PC-3 (cell line): ENCODE measurements at regions not wholly inside any gene's neighbourhood (a gene's known extent, or its start where the extent isn't known, plus 50 kb on each side); places are given as distances from the start of the nearest gene placed in this dataset.

Experiments
- ATAC-seq: fragments of 200-7000 bp; cut with Tn5 transposase; 2 replicates; pipeline ENCODE4 v1.9.1; 2020; ENCODE audit warnings: mild to moderate bottlenecking, moderate library complexity
- BruUV-seq: library from RNA; stranded (reverse); fragments of 400-500 nt; replicated peaks from 2 replicates; lab custom pipeline; 2021; lab: Mats Ljungman, UMichigan
- CTCF ChIA-PET: fragments of 300-600 bp; sonication (Branson Sonifier 250); formaldehyde crosslinking; loops from one replicate; lab custom pipeline; 2022; ENCODE audit warnings: antibody characterized with exemption; lab: Charles Lee
- POLR2A ChIA-PET: fragments of 300-600 bp; sonication (Branson Sonifier 250); formaldehyde crosslinking; loops from one replicate; lab custom pipeline; 2022; ENCODE audit warnings: antibody characterized with exemption; ENCODE audit not compliant: unreplicated experiment; lab: Charles Lee
- DNase-seq: peaks from one replicate; pipeline ENCODE4 v3.0.0-alpha.2; 2015
- H2AFZ ChIP-seq: fragments of 300-600 bp; sonication (generic); 2 replicates; pipeline ENCODE4 v1.6.0; 2016; ENCODE audit warnings: antibody characterized with exemption, low read length
- H3F3A ChIP-seq: fragments of 300-600 bp; sonication (generic); one replicate; pipeline ENCODE4 v1.6.0; 2017; ENCODE audit warnings: antibody characterized with exemption, low read length, control low read depth, mild to moderate bottlenecking; ENCODE audit not compliant: unreplicated experiment
- H3K27ac ChIP-seq: fragments of 300-600 bp; sonication (generic); 2 replicates; pipeline ENCODE4 v1.5.1; 2016; ENCODE audit warnings: mild to moderate bottlenecking, low read length
- H3K27me3 ChIP-seq: fragments of 300-600 bp; sonication (generic); 2 replicates; pipeline ENCODE4 v1.6.1; 2016; ENCODE audit warnings: low read length, mixed read lengths
- H3K36me3 ChIP-seq: fragments of 300-600 bp; sonication (generic); 2 replicates; pipeline ENCODE4 v1.6.1; 2016; ENCODE audit warnings: low read depth, mixed run types, low read length, mixed read lengths
- H3K4me1 ChIP-seq: fragments of 300-600 bp; sonication (generic); 2 replicates; pipeline ENCODE4 v1.5.1; 2016; ENCODE audit warnings: low read length; ENCODE audit not compliant: insufficient read depth
- H3K4me2 ChIP-seq: fragments of 300-600 bp; sonication (generic); 2 replicates; pipeline ENCODE4 v1.6.0; 2016; ENCODE audit warnings: low read length
- H3K4me3 ChIP-seq: fragments of 300-600 bp; sonication (generic); 2 replicates; pipeline ENCODE4 v1.5.1; 2016; ENCODE audit warnings: mild to moderate bottlenecking, low read length, mixed read lengths
- H3K79me2 ChIP-seq: fragments of 300-600 bp; sonication (generic); 2 replicates; pipeline ENCODE4 v1.6.1; 2017; ENCODE audit warnings: low read length, mixed read lengths
- H3K9ac ChIP-seq: fragments of 300-600 bp; sonication (generic); 2 replicates; pipeline ENCODE4 v1.6.0; 2016; ENCODE audit warnings: mild to moderate bottlenecking, low read length
- H3K9me2 ChIP-seq: fragments of 300-600 bp; sonication (generic); replicated peaks from 2 replicates; pipeline ENCODE4 v1.6.1; 2016; ENCODE audit warnings: mixed run types, low read length, mixed read lengths
- H3K9me3 ChIP-seq: fragments of 300-600 bp; sonication (generic); 2 replicates; pipeline ENCODE4 v1.6.1; 2016; ENCODE audit warnings: low read length, mixed read lengths
- H4K20me1 ChIP-seq: fragments of 300-600 bp; sonication (generic); 2 replicates; pipeline ENCODE4 v1.6.1; 2016; ENCODE audit warnings: low read length, mixed read lengths
- EZH2 ChIP-seq: fragments of 300-600 bp; sonication (generic); IDR thresholded peaks from one replicate; pipeline ENCODE4 v1.6.1; 2017; ENCODE audit warnings: antibody characterized with exemption, mild to moderate bottlenecking, low read length; ENCODE audit not compliant: unreplicated experiment
- EZH2phosphoT487 ChIP-seq: fragments of 300-600 bp; sonication (generic); IDR thresholded peaks from 2 replicates; pipeline ENCODE4 v1.6.1; 2018; ENCODE audit warnings: mild to moderate bottlenecking, antibody characterized with exemption, low read length, borderline replicate concordance
- intact Hi-C: fragments of 100-400 bp; cut with micrococcal nuclease; formaldehyde crosslinking; loops from 2 replicates; pipeline ENCODE4 v1.9.0; 2023
- TF ChIP-seq, protein P1 (sequence below): fragments of 300-600 bp; sonication (generic); conservative IDR thresholded peaks from 2 replicates; pipeline ENCODE4 v1.5.1; 2017; ENCODE audit warnings: antibody characterized with exemption, low read depth, mild to moderate bottlenecking, low read length

DNA sequence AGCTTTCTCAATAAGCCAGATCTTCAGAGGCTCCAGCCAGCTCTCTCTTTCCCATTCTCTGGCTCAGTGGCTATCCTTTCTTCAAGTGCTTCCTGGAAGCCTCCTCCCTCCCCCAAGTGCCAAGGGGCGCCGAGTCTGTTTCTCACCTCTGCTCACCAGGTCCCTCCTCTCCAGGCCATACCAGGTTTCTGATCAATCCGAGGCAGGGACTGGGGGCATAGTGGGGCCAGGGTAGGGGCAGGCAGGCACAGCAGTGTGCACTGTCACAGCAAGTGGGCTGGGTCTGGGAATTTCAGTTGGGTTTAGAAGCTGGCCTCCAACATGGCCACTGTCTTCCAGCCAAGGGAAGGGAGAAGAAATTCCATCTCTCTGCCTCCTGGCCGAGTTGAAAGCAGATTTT lies 56.5 kb downstream of the NAV1 start:
- Histone ChIP-seq H4K20me1 (no peaks in the 10 kb centered on the region), H3K27me3 (no peaks in the 10 kb centered on the region), H3K36me3 (no peaks in the 10 kb centered on the region), H3K4me2 (no peak overlapping the region), H2AFZ (no peak overlapping the region), H3K9me2 (no peaks in the 10 kb centered on the region), H3K4me3 (no peak overlapping the region), H3K79me2 (no peaks in the 10 kb centered on the region), H3K9ac (no peak overlapping the region), H3K27ac (no peak overlapping the region), H3K4me1 (peaks cover 21% of the 10 kb centered on the region), H3F3A (no peaks in the 10 kb centered on the region), H3K9me3 (no peaks in the 10 kb centered on the region)
- CTCF ChIA-PET = no interaction called here
- no peak for ATAC-seq
- no peak for DNase-seq
- BruUV-seq = no TSS peak
- intact Hi-C loops = no loop called here
- POLR2A ChIA-PET = no interaction called here
- TF ChIP-seq EZH2phosphoT487 = no peak
- no peak for TF ChIP-seq EZH2
- TF ChIP-seq, protein P1, sequence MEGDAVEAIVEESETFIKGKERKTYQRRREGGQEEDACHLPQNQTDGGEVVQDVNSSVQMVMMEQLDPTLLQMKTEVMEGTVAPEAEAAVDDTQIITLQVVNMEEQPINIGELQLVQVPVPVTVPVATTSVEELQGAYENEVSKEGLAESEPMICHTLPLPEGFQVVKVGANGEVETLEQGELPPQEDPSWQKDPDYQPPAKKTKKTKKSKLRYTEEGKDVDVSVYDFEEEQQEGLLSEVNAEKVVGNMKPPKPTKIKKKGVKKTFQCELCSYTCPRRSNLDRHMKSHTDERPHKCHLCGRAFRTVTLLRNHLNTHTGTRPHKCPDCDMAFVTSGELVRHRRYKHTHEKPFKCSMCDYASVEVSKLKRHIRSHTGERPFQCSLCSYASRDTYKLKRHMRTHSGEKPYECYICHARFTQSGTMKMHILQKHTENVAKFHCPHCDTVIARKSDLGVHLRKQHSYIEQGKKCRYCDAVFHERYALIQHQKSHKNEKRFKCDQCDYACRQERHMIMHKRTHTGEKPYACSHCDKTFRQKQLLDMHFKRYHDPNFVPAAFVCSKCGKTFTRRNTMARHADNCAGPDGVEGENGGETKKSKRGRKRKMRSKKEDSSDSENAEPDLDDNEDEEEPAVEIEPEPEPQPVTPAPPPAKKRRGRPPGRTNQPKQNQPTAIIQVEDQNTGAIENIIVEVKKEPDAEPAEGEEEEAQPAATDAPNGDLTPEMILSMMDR = no peak

DNA sequence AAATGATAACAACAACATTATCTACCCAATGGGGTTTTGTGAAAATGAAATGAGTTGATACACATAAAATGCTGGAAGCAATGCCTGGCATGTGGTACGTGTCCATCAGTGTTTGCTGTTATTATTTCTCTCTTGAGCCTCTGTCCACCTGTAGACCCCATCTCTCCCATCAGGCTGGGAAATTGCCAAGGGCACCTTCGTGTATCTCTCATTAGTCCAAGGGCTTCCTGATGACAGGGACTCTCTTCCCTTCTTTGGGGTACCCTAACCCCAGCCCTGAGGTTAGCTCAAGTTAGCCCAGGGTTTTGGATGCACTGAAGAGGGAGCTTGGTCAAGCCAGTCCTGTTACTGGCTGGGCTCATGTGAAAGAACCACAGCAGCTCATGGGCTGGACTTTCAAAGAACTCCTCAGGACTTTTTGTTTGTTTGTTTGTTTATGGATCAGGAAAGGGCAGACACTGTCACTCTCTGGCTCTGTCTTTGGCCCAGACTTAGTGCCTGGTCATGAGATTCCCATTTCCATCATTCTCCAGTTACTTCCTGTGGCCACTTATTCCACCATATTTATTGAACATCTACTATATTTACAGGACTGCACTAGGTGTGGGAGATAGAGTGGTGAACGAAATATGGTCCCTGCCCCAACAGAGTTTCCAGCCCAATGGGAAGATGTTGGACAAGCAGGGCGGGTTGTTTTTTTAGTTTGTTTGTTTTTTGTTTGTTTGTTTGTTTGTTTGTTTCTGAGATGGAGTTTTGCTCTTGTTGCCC lies 57.4 kb downstream of the NAV1 start:
- no peaks in the 10 kb centered on the region for H3K36me3 ChIP-seq
- H3K4me1 ChIP-seq = peaks cover 21% of the 10 kb centered on the region
- no peak overlapping the region for H3K4me3 ChIP-seq
- ATAC-seq (no peak), DNase-seq (no peak)
- no peaks in the 10 kb centered on the region for H3K27me3 ChIP-seq
- POLR2A ChIA-PET = no interaction called here
- no peak overlapping the region for H3K27ac ChIP-seq
- H3F3A ChIP-seq = no peaks in the 10 kb centered on the region
- intact Hi-C loops = no loop called here
- no peak for TF ChIP-seq EZH2
- TF ChIP-seq, protein P1 = no peak
- no peak for TF ChIP-seq EZH2phosphoT487
- no peaks in the 10 kb centered on the region for H3K9me2 ChIP-seq
- CTCF ChIA-PET = no interaction called here
- no peaks in the 10 kb centered on the region for H3K79me2 ChIP-seq
- no peak overlapping the region for H3K4me2 ChIP-seq
- no TSS peak for BruUV-seq
- H4K20me1 ChIP-seq = no peaks in the 10 kb centered on the region
- no peaks in the 10 kb centered on the region for H3K9me3 ChIP-seq
- H2AFZ ChIP-seq = no peak overlapping the region
- no peak overlapping the region for H3K9ac ChIP-seq
